DND-41 (cell line): ENCODE measurements at regions not wholly inside any gene's neighbourhood (a gene's known extent, or its start where the extent isn't known, plus 50 kb on each side); places are given as distances from the start of the nearest gene placed in this dataset.

Source experiments
- EZH2 ChIP-seq: IDR thresholded peaks from 3 replicates; pipeline ENCODE4 v1.6.1; 2012; ENCODE audit warnings: borderline replicate concordance, low read depth, mild to moderate bottlenecking, moderate library complexity, low read length, inconsistent platforms; ENCODE audit not compliant: severe bottlenecking
- TF ChIP-seq, protein P1 (sequence below): IDR thresholded peaks from 2 replicates; pipeline ENCODE4 v1.5.1; 2012; ENCODE audit warnings: borderline replicate concordance, low read length, moderate library complexity, mild to moderate bottlenecking; ENCODE audit not compliant: poor library complexity, severe bottlenecking; ENCODE audit errors: extremely low read depth

- TF ChIP-seq, protein P1, sequence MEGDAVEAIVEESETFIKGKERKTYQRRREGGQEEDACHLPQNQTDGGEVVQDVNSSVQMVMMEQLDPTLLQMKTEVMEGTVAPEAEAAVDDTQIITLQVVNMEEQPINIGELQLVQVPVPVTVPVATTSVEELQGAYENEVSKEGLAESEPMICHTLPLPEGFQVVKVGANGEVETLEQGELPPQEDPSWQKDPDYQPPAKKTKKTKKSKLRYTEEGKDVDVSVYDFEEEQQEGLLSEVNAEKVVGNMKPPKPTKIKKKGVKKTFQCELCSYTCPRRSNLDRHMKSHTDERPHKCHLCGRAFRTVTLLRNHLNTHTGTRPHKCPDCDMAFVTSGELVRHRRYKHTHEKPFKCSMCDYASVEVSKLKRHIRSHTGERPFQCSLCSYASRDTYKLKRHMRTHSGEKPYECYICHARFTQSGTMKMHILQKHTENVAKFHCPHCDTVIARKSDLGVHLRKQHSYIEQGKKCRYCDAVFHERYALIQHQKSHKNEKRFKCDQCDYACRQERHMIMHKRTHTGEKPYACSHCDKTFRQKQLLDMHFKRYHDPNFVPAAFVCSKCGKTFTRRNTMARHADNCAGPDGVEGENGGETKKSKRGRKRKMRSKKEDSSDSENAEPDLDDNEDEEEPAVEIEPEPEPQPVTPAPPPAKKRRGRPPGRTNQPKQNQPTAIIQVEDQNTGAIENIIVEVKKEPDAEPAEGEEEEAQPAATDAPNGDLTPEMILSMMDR = no peak
- TF ChIP-seq EZH2 = no peak
These were observed 109.0 kb downstream of the ZNF664 start for GRCh38 chr12:124082012-124082411.
